AG04450 (cell line): ENCODE measurements at regions not wholly inside any gene's neighbourhood (a gene's known extent, or its start where the extent isn't known, plus 50 kb on each side); places are given as distances from the start of the nearest gene placed in this dataset.

Source experiments
- CTCF ChIA-PET: fragments of 300-600, 350-600 bp; formaldehyde crosslinking; extraction: SDS; loops from one replicate; lab custom pipeline; 2022; ENCODE audit warnings: antibody characterized with exemption, inconsistent platforms; lab: Charles Lee
- POLR2A ChIA-PET: fragments of 350-600 bp; formaldehyde crosslinking; extraction: SDS; loops from one replicate; lab custom pipeline; 2021; ENCODE audit warnings: antibody characterized with exemption, inconsistent platforms; lab: Yijun Ruan, JAX
- DNase-seq: peaks from one replicate; pipeline ENCODE4 v3.0.0-alpha.2; 2011; ENCODE audit warnings: low read depth, low spot score
- H3K27ac ChIP-seq: one replicate; pipeline ENCODE4 v1.5.1; 2012; ENCODE audit warnings: low read depth, low read length, control low read depth
- H3K27me3 ChIP-seq: one replicate; pipeline ENCODE4 v1.6.0; 2012; ENCODE audit warnings: low read length; ENCODE audit not compliant: control insufficient read depth, insufficient read depth
- H3K4me3 ChIP-seq: 2 replicates; pipeline ENCODE4 v1.5.1; 2011; ENCODE audit warnings: mild to moderate bottlenecking, low read depth, low read length, control low read depth
- H3K9me3 ChIP-seq: 2 replicates; pipeline ENCODE4 v1.5.1; 2012; ENCODE audit warnings: low read length; ENCODE audit not compliant: control insufficient read depth, insufficient read depth
- TF ChIP-seq, protein P1 (sequence below): IDR thresholded peaks from 2 replicates; pipeline ENCODE4 v1.5.1; 2011; ENCODE audit warnings: low read depth, low read length, control low read depth, inconsistent platforms

DNA sequence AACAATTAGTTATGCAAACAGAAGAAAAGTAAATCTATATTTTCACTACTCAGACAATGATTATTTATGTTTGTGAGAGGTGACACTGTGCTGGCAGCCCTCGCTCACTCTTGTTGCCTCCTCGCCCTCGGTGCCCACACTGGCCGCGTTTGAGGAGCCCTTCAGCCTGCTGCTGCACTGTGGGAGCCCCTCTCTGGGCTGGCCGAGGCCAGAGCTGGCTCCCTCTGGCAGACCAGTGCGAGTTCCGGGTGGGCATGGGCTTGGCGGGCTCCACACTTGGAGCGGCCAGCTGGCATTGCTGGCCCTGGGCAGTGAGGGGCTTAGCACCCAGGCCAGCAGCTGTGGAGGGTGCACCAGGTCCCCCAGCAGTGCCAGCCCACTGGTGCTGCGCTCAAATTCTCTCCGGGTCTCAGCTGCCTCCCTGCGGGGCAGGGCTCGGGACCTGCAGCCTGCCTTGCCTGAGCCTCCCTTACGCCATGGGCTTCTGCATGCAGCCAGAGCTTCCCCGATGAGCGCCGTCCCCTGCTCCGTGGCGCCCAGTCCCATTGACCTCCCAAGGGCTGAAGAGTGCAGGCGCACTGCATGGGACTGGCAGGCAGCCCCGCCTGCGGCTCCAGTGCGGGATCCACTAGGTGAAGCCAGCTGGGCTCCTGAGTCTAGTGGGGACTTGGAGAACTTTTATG, 902.6 kb downstream of the PDHA2 start:
- POLR2A ChIA-PET, result no interaction called here
- Histone ChIP-seq H3K9me3 (peaks cover 12% of the 10 kb centered on the region), H3K4me3 (no peak overlapping the region), H3K27ac (no peak overlapping the region), H3K27me3 (no peaks in the 10 kb centered on the region)
- TF ChIP-seq, protein P1, sequence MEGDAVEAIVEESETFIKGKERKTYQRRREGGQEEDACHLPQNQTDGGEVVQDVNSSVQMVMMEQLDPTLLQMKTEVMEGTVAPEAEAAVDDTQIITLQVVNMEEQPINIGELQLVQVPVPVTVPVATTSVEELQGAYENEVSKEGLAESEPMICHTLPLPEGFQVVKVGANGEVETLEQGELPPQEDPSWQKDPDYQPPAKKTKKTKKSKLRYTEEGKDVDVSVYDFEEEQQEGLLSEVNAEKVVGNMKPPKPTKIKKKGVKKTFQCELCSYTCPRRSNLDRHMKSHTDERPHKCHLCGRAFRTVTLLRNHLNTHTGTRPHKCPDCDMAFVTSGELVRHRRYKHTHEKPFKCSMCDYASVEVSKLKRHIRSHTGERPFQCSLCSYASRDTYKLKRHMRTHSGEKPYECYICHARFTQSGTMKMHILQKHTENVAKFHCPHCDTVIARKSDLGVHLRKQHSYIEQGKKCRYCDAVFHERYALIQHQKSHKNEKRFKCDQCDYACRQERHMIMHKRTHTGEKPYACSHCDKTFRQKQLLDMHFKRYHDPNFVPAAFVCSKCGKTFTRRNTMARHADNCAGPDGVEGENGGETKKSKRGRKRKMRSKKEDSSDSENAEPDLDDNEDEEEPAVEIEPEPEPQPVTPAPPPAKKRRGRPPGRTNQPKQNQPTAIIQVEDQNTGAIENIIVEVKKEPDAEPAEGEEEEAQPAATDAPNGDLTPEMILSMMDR, result no peak
- CTCF ChIA-PET, result no interaction called here
- no peak for DNase-seq

DNA sequence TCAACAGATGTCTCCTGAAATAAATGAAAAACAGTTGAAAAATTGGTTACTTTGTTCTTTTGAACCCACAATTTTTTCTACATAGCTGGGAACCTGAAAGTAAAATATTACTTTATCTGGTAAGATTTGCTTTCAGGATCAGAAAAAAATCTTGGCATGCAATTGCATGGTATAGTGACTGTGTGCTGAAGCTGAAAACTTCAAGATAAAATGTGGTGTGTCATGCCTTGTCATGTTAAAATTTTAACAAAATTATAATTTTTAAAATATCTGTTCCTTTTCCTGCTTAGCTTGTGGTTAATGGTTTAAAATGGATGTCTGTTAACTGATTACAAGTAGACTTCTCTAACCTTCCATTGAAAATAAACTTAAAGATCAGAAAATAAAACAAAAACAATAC, 904.8 kb downstream of the PDHA2 start:
- DNase-seq, result no peak
- no peaks in the 10 kb centered on the region for H3K27me3 ChIP-seq
- ChIA-PET CTCF (no interaction called here), POLR2A (no interaction called here)
- TF ChIP-seq, protein P1, result no peak
- no peak overlapping the region for H3K27ac ChIP-seq
- H3K9me3 ChIP-seq, result peaks cover 18% of the 10 kb centered on the region
- no peak overlapping the region for H3K4me3 ChIP-seq

DNA sequence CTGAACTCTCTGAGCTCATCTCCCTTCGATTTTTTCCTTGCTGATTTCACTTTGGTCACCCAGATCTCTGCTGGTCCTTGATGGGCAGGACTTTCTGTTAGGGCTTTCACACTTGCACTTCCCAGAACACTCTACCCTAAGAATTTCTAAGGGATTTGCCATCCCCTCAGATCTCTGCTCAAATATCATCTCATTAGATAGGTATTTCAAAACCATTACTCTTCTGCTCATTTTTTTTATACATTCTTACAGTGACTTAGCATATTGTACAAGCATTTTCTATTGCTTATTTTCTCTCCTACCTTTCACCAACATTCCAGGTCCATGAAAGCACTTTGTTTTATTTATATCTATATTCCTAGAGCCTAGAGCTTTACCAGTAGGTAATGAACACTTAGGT, 913.3 kb downstream of the PDHA2 start:
- POLR2A ChIA-PET, result no interaction called here
- no peak overlapping the region for H3K4me3 ChIP-seq
- H3K9me3 ChIP-seq, result peaks cover 6% of the 10 kb centered on the region; the same call in 1 of the 2 replicates
- TF ChIP-seq, protein P1, result no peak
- no peak for DNase-seq
- no peak overlapping the region for H3K27ac ChIP-seq
- no peaks in the 10 kb centered on the region for H3K27me3 ChIP-seq
- CTCF ChIA-PET, result no interaction called here

DNA sequence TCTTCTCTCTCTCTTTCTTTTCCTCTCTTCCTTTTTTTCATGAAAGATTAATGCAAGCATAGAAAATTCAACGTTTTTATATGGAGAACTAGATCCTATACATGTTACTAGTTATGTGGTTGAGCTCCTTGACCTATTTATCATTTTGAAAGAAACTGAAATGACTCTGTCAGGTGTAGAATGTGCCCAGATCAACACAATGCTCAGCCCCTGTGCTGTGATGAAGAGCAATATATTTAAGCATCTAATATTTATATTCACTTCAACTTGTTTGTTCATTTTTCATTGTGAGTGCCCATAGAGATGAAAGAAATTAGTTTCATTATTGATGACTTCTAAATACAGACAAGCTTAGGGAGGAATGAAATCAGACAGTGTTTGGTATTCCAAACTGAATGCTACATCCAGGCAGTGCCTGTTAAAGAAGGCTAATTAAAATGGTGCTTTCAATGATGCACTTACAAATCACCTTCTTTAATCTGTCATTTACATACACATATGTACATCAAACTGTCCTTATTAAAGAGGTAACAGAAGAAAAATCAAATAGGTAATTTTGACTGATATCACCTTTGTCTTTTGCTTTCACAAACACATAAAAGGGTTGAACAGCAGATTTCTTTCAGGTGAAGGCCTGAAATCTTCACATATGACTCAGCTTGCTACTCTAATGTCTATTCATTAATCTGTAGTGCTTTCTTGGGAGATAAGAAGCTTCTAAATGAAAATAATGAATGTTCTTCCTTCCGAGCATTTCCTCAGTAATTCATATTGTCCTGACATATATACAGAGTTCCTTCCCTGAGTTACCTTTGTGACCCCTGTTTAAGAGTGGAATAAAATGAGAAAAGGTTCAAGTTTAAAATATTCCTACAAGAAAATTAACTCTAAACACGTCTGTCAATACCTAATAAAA, 915.9 kb downstream of the PDHA2 start:
- H3K27ac ChIP-seq, result no peak overlapping the region
- CTCF ChIA-PET, result no interaction called here
- no peaks in the 10 kb centered on the region for H3K27me3 ChIP-seq
- no peaks in the 10 kb centered on the region for H3K9me3 ChIP-seq
- no peak for DNase-seq
- TF ChIP-seq, protein P1, result no peak
- H3K4me3 ChIP-seq, result no peak overlapping the region
- POLR2A ChIA-PET, result no interaction called here

DNA sequence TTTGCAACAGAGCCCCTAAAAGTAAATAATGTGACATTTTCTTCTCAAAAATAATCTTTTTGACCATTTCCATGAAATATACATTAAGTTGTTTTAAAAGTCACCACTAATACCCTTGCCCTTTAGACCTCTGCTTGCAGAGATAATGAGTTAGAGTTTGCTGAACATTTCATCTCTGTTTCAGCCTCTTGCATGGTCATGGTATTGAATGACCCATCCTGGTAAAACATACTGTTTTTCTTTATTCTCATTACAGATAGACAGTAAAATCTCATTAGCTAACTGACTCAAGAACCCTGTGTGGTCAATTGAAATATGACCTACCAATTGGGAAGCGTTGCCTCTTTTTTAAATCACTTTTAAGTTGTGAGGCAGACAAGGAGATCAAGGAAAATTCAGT, 916.7 kb downstream of the PDHA2 start:
- Histone ChIP-seq H3K9me3 (no peaks in the 10 kb centered on the region), H3K27me3 (no peaks in the 10 kb centered on the region), H3K4me3 (no peak overlapping the region), H3K27ac (no peak overlapping the region)
- ChIA-PET CTCF (no interaction called here), POLR2A (no interaction called here)
- TF ChIP-seq, protein P1, result no peak
- no peak for DNase-seq
